SK-N-SH treated with all-trans-retinoic acid at 6 μM for 48 hours (cell line): ENCODE measurements at regions not wholly inside any gene's neighbourhood (a gene's known extent, or its start where the extent isn't known, plus 50 kb on each side); places are given as distances from the start of the nearest gene placed in this dataset.

Source experiments
- CREB5 ChIP-seq: fragments of 250-450 bp; sonication (Bioruptor Pico); IDR thresholded peaks from 2 replicates; pipeline ENCODE4 v1.5.1; 2020; ENCODE audit warnings: low read depth, mild to moderate bottlenecking, moderate library complexity
- CSDC2 ChIP-seq: fragments of 250-450 bp; sonication (Bioruptor Pico); IDR thresholded peaks from 2 replicates; pipeline ENCODE4 v1.5.0; 2020; ENCODE audit warnings: mild to moderate bottlenecking, moderate library complexity
- CSRNP3 ChIP-seq: fragments of 250-450 bp; sonication (Bioruptor Pico); IDR thresholded peaks from 2 replicates; pipeline ENCODE4 v1.5.1; 2021; ENCODE audit warnings: mild to moderate bottlenecking, moderate library complexity
- ESRRG ChIP-seq: fragments of 250-450 bp; sonication (Bioruptor Pico); IDR thresholded peaks from 2 replicates; pipeline ENCODE4 v1.6.1; 2021; ENCODE audit warnings: mild to moderate bottlenecking
- ISL1 ChIP-seq: fragments of 250-450 bp; sonication (Bioruptor Pico); IDR thresholded peaks from 2 replicates; pipeline ENCODE4 v2.1.2; 2022; ENCODE audit warnings: mild to moderate bottlenecking, moderate library complexity
- PATZ1 ChIP-seq: fragments of 250-450 bp; sonication (Bioruptor Pico); IDR thresholded peaks from 2 replicates; pipeline ENCODE4 v1.8.0; 2020; ENCODE audit warnings: mild to moderate bottlenecking, moderate library complexity, borderline replicate concordance
- RARB ChIP-seq: fragments of 250-450 bp; sonication (Bioruptor Pico); IDR thresholded peaks from 2 replicates; pipeline ENCODE4 v1.8.0; 2021; ENCODE audit warnings: mild to moderate bottlenecking, moderate library complexity
- ZFP3 ChIP-seq: fragments of 250-450 bp; sonication (Bioruptor Pico); IDR thresholded peaks from 2 replicates; pipeline ENCODE4 v1.5.0; 2020; ENCODE audit warnings: mild to moderate bottlenecking, moderate library complexity

GRCh38 chr4:59540311-59540710 is 1659.8 kb upstream of the ADGRL3 start:
- TF ChIP-seq ZFP3 (CRISPR knock-in tag) (no peak), CSRNP3 (CRISPR knock-in tag) (no peak), ESRRG (no peak), CREB5 (CRISPR knock-in tag) (no peak), CSDC2 (no peak), PATZ1 (no peak), ISL1 (CRISPR knock-in tag) (no peak), RARB (CRISPR knock-in tag) (no peak)
